NCI-H2029 treated with DMSO at 0.1 percent for 48 hours (cell line): ENCODE measurements at regions not wholly inside any gene's neighbourhood (a gene's known extent, or its start where the extent isn't known, plus 50 kb on each side); places are given as distances from the start of the nearest gene placed in this dataset.
A peak's percentile ranks its signal among the peaks of the same experiment; 100 is the strongest.
"Not testable (repeated sequence)": the region's sequence is repeated elsewhere in the genome, so short reads cannot be mapped to it uniquely, and the experiment has no call there.

Source experiments
- DNase-seq: peaks from one replicate; lab custom pipeline; 2025; lab: John Stamatoyannopoulos, UW

DNA sequence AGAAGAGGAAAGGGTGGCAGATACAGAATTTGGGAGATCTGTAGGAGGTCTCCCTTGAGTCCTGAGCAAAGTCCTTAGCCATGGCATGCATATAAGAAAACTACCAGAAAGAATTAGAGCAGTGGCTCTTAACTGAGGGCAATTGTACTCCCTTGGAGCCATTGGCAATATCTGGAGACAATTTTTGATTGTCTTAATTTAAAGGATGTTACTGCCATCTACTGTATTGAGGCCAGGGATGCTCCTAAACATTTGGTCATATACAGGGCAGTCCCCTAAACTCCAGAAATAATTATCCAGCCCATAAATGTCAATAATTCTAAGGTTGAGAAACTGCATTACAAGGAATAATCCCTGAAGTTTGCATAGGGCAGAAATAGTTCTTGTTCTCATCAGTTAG lies 136.4 kb upstream of the ODAD2 start:
- DNase-seq, result no peak

DNA sequence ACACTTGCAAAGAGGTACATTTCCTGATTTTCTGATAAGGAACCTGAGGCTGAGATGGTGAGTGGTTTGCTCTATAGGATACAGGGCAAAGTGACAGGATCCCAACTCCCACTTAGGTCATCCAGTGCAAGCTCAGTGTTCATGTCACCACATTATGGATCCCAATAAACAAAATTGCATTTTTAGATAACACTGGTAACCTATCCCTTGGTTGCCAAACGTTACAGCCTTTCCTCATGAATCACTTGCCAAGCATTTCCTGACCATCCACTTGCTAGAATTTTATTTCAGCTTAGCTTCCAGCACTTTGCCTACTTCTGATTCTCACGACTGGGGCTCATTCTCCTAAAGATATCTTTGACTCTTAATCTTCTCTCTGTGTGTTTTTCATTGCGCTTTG lies 131.4 kb upstream of the ODAD2 start:
- no peak for DNase-seq

- DNase-seq, result no peak
These were observed 129.0 kb upstream of the ODAD2 start for GRCh38 chr10:28127881-28128280.

DNA sequence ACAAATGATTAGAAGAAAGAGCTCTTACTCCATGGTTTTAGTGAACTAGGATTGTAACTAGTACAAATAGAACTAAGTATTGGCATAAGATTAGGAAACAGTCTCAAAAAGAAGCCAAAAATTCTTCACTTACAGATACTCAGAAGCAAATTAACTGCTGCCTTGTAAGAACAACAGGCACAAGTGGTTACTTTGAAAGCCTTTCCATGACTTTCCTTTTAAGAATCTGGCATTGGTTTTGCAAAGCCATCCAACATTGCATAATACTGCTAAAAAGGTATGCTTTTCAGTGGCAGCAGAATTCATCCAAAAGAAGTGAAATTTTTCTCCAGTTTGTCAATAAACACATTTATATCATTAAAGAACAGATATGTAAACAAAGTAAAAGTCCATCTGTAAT lies 126.8 kb upstream of the ODAD2 start:
- no peak for DNase-seq

- no peak for DNase-seq
These were observed 121.9 kb upstream of the ODAD2 start for GRCh38 chr10:28120795-28121194.

- DNase-seq, result no peak
These were observed 121.3 kb upstream of the ODAD2 start for GRCh38 chr10:28120043-28120749.

DNA sequence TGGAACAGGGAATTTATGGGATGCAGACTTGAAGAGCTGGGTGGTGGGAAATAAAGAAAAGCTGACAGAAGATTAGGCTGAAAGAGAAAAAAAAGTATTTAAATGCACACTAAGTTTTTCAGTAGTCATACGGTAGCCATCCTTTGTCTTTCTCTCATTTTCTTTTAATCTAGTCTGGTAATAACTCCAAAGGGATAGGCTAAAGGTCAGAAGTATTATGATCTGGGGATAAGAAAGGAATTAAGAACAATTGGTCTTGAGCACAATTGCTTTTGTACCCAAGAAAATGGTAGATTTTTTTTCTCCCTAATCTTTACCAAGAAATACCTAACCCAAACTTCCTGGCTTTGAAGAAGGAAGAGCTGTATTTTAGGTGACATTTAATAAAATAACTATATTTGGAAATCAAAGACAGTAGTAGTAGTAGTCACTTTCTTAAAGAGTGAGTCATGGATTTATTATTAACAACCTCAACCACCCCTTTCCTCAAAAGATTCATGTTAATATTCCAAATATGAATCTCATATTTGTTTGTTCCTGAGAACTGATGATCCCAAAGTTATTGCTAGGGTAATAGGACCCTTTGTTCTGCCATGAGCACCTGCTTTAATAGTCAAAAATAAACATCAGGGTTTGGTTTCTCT lies 120.2 kb upstream of the ODAD2 start:
- DNase-seq, result no peak

GRCh38 chr10:28113202-28113601 lies 114.3 kb upstream of the ODAD2 start:
- DNase-seq, result peak; percentile 30

DNA sequence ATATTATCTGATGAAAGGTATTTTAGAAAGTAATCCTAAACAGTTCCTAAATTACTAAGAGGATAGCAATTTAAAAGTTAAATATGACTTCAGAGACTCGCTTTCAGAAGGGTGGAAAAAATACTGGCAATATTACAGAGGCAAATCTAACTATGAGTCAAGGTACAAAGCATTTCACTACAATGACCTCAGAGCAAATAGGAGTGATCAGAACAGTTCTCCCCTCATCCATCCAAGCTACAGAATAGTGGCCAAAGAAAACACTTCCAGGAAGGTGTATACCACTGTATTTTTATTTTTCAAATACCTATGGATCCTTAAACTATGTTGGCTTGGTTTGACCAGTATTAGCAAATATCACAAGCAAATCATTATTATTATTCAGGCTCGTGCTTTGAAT lies 112.8 kb upstream of the ODAD2 start:
- no peak for DNase-seq

- no peak for DNase-seq
These were observed 106.7 kb upstream of the ODAD2 start for GRCh38 chr10:28105561-28105960.

GRCh38 chr10:28097633-28098032 lies 98.8 kb upstream of the ODAD2 start:
- no peak for DNase-seq

- no peak for DNase-seq
These were observed 97.0 kb upstream of the ODAD2 start for GRCh38 chr10:28095791-28096378.

- DNase-seq, result no peak
These were observed 95.2 kb upstream of the ODAD2 start for GRCh38 chr10:28094121-28094520.

DNA sequence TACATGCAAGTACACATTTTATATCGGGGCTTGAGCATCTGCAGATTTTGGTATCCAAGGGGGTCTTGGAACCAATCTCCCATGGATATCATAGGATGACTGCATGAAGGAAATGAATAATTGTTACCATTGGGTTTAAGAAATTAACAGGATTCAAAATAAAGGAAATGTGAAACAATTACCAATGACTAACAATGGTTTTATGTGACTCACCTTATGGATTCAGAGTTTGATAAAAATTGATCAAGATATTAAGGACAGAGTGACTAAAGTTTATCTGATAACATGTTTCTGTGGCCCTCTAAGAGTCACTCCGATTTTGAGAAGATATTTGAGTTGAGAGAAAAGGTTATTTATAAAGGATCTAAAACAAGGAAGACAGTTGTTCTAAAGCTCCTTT lies 93.0 kb upstream of the ODAD2 start:
- no peak for DNase-seq

GRCh38 chr10:28090506-28090905 lies 91.6 kb upstream of the ODAD2 start:
- no peak for DNase-seq

- no peak for DNase-seq
These were observed 90.6 kb upstream of the ODAD2 start for GRCh38 chr10:28089467-28089866.

DNA sequence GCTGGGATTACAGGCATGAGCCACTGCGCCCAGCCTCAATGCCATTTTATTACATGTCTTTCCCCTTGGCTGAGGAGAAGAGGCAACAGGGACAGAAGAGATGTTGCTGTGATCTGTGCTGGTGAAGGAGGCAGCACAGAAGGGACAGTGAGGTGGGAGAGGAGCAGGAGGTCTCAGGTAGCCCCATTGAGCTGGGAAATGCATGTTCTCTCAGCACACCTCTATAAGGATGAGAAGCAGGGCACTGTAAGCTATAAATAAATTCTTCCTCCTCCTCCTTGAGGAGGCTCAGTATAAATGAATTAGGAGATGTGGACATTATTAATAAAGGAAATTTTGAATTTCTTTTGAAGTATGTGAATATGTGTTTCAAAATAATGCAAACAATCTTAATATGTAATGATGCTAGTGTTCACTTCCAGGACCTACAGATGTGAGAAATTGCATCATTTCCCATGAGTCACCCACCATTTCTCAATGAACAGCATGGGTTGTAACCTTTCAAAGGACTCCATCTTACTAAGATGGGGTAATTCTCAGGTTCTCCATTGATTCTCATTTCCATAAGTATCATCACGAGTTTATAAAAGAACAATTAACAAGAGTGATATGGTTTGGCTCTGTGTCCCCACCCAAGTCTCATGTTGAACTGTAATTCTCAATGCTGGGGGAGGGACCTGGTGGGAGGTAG lies 88.9 kb upstream of the ODAD2 start:
- DNase-seq, result no peak

- not testable (repeated sequence) for DNase-seq
These were observed 86.9 kb upstream of the ODAD2 start for GRCh38 chr10:28085760-28086159.

DNA sequence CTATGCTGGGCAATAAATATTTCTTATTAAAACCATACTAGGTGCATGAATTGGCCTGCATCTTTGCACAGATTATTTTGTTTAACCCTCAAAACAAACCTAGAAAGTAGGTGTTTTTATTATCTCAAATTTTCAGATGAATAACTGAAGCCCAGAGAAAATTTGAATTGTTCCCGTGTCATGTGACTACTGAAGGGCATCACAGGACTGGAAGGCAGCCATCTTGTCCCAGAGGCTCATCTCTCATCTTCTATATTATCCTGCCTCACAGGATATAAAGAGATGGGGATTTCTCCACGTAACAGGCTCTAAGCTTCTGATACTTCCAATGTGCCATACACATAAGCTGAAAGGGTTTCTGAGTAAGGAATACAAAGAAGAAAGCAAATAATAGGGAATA lies 84.0 kb upstream of the ODAD2 start:
- DNase-seq, result no peak

DNA sequence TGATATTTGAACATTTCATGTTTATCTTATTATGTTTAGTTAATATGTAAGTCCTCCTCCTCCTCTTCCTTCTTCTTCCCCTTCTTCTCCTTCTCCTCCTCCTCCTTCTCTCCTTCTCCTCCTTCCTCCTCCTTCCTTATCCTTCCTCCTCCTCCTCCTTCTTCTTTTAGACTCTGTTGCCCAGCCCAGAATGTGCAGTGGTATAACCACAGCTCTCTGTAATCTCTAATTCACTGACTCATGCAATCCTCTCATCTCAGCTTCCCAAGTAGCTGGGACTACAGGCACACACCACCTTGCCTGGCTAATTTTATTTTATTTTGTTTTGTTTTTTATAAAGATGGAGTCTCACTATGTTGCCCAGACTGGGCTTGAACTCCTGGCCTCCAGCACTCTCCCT lies 83.4 kb upstream of the ODAD2 start:
- DNase-seq, result no peak

DNA sequence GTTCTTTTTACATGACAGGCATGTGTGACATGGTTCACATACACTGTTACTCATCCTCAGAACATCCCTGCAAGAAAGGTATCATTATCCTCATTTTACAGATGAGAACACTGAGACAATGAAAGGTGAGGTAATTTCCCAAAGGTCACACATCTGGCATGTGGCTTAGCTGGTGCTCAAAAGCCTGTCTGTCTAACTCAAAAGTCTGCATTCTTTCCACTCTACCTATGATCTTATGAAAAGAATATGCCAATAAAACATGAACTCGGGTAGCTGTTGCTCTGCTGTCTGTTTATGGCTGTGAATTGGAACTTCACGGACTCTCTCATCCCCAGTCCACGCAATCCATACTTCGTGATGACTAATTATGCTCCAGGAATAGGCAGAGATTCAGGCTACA lies 79.0 kb upstream of the ODAD2 start:
- DNase-seq, result no peak

DNA sequence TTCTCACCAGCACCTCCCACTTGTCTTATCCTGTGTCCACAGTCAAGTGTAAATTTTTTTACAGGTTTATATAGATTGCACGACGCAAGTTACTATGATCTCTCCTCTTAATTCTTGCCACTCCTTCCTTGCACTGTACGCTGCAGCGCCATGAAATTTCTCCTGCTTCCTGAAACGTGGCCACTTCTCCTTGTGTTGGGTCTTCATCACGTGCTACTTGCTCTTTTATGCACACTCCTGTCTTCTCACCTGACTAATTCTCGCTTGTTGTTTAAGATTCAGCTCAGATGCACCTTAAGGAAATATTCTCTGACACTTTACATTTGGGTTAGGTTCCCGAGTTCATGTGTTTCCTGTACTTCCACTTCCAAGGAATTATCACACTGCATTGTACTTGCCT lies 76.5 kb upstream of the ODAD2 start:
- DNase-seq, result no peak

DNA sequence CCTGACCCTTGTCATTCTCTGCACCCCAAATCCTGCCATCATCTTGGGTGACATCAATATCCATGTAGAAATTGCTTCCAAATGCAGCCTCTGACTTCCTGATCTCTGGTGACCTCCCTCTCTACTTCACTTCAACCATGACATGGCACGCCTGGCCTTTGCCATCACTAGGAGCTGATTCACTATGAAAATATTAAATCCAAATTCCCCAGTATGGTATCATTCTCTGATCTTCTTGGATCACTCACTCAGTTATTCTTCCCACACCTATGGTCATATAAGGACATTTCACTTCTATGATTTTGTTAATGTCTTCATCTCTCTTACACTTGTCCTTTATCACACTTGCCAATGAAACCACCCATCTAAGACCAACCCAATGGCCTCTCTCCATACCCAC lies 73.7 kb upstream of the ODAD2 start:
- no peak for DNase-seq
